CD4-positive, CD25-positive, alpha-beta regulatory T cell (primary cell): ENCODE measurements at regions not wholly inside any gene's neighbourhood (a gene's known extent, or its start where the extent isn't known, plus 50 kb on each side); places are given as distances from the start of the nearest gene placed in this dataset.

ENCODE experiments used
- ATAC-seq, 2 donors: fragments of 150-1000 bp; cut with Tn5 transposase; one replicate each; pipeline ENCODE4 v1.10.0; 2021; ENCODE audit warnings: low read depth in 2 of 2, moderate number of reproducible peaks in 2 of 2, moderate library complexity in 1 of 2
- DNase-seq, 3 donors: peaks; one replicate each; pipeline versions ENCODE4 v3.0.0 to v3.0.0-alpha.2; 2012 to 2022; ENCODE audit warnings: mixed read lengths in 1 of 3
- H3K27ac ChIP-seq: one replicate; pipeline ENCODE4 v1.7.0; 2013; ENCODE audit warnings: mild to moderate bottlenecking, low read length; ENCODE audit not compliant: insufficient read depth, poor library complexity, severe bottlenecking
- H3K27me3 ChIP-seq: one replicate; pipeline ENCODE4 v1.7.0; 2013; ENCODE audit warnings: low read length; ENCODE audit not compliant: control insufficient read depth, insufficient read depth
- H3K36me3 ChIP-seq: one replicate; pipeline ENCODE4 v1.7.0; 2013; ENCODE audit warnings: mild to moderate bottlenecking, low read length, moderate library complexity; ENCODE audit not compliant: control insufficient read depth, insufficient read depth
- H3K4me1 ChIP-seq: 2 replicates; pipeline ENCODE4 v1.7.0; 2013; ENCODE audit warnings: mild to moderate bottlenecking, low read length; ENCODE audit not compliant: insufficient read depth, control insufficient read depth, poor library complexity, severe bottlenecking
- H3K4me3 ChIP-seq: one replicate; pipeline ENCODE4 v1.7.0; 2013; ENCODE audit warnings: low read depth, mild to moderate bottlenecking, low read length, moderate library complexity
- H3K9me3 ChIP-seq, 2 experiments: 1 replicate in 1 of 2; 2 replicates in 1 of 2; pipeline ENCODE4 v1.7.0; 2013; ENCODE audit warnings: low read length in 2 of 2, mild to moderate bottlenecking in 1 of 2, moderate library complexity in 1 of 2; ENCODE audit not compliant: control insufficient read depth in 2 of 2
- H3K27ac Mint-ChIP-seq, 3 donors: one replicate each; pipeline ENCODE4 v1.8.0; 2020 to 2022; ENCODE audit warnings: mild to moderate bottlenecking in 3 of 3, mixed read lengths in 3 of 3, moderate library complexity in 2 of 3
- H3K27me3 Mint-ChIP-seq: one replicate; pipeline ENCODE4 v1.8.0; 2022; ENCODE audit warnings: mild to moderate bottlenecking, mixed read lengths
- H3K36me3 Mint-ChIP-seq: one replicate; pipeline ENCODE4 v1.8.0; 2020; ENCODE audit warnings: mixed read lengths
- H3K4me1 Mint-ChIP-seq, 4 donors: one replicate each; pipeline ENCODE4 v1.8.0; 2020 to 2022; ENCODE audit warnings: mixed read lengths in 4 of 4, mild to moderate bottlenecking in 1 of 4
- H3K4me3 Mint-ChIP-seq, 4 donors: one replicate each; pipeline ENCODE4 v1.8.0; 2020 to 2022; ENCODE audit warnings: mild to moderate bottlenecking in 4 of 4, mixed read lengths in 4 of 4, moderate library complexity in 3 of 4
- H3K9me3 Mint-ChIP-seq, 7 donors: one replicate each; pipeline ENCODE4 v1.8.0; 2020 to 2022; ENCODE audit warnings: mixed read lengths in 7 of 7, mild to moderate bottlenecking in 3 of 7, moderate library complexity in 2 of 7

- no peaks in the 10 kb centered on the region for H3K27me3 ChIP-seq
- no peak overlapping the region for H3K4me3 ChIP-seq
- H3K4me3 Mint-ChIP-seq, result no peak overlapping the region
- H3K27me3 Mint-ChIP-seq, result no peaks in the 10 kb centered on the region
- no peaks in the 10 kb centered on the region for H3K36me3 ChIP-seq
- H3K4me1 ChIP-seq, result no peaks in the 10 kb centered on the region
- no peaks in the 10 kb centered on the region for H3K36me3 Mint-ChIP-seq
- H3K4me1 Mint-ChIP-seq, result no peaks in the 10 kb centered on the region
- DNase-seq, result no peak
- H3K27ac Mint-ChIP-seq, result no peak overlapping the region
- H3K27ac ChIP-seq, result no peak overlapping the region
- H3K9me3 Mint-ChIP-seq, result peaks cover 2 to 16% (median 9%) of the 10 kb centered on the region in 7 donors
- no peak for ATAC-seq
- H3K9me3 ChIP-seq, result no peaks in the 10 kb centered on the region
Measured at GRCh38 chr7:52197221-52197620, 838.2 kb upstream of the POM121L12 start.

- H3K36me3 ChIP-seq, result no peaks in the 10 kb centered on the region
- no peaks in the 10 kb centered on the region for H3K27me3 ChIP-seq
- H3K27ac Mint-ChIP-seq, result no peak overlapping the region
- no peaks in the 10 kb centered on the region for H3K4me1 Mint-ChIP-seq
- H3K4me1 ChIP-seq, result no peaks in the 10 kb centered on the region
- no peaks in the 10 kb centered on the region for H3K27me3 Mint-ChIP-seq
- no peak for ATAC-seq
- no peak overlapping the region for H3K4me3 ChIP-seq
- no peaks in the 10 kb centered on the region for H3K9me3 ChIP-seq
- H3K27ac ChIP-seq, result no peak overlapping the region
- H3K9me3 Mint-ChIP-seq, result peaks cover 3 to 19% (median 9%) of the 10 kb centered on the region in 7 donors
- no peak for DNase-seq
- no peak overlapping the region for H3K4me3 Mint-ChIP-seq
- no peaks in the 10 kb centered on the region for H3K36me3 Mint-ChIP-seq
Measured at GRCh38 chr7:52195664-52196063, 839.8 kb upstream of the POM121L12 start.

GRCh38 chr7:52189153-52189778, 846.2 kb upstream of the POM121L12 start:
- Mint-ChIP-seq H3K27ac (no peak overlapping the region), H3K4me1 (no peaks in the 10 kb centered on the region), H3K4me3 (no peak overlapping the region), H3K36me3 (no peaks in the 10 kb centered on the region), H3K9me3 (peaks cover 3 to 25% (median 6%) of the 10 kb centered on the region in 7 donors), H3K27me3 (no peaks in the 10 kb centered on the region)
- DNase-seq (no peak), ATAC-seq (no peak)
- Histone ChIP-seq H3K9me3 (peaks cover 0 to 4% of the 10 kb centered on the region in 2 experiments), H3K36me3 (no peaks in the 10 kb centered on the region), H3K27me3 (no peaks in the 10 kb centered on the region), H3K4me1 (no peaks in the 10 kb centered on the region), H3K27ac (no peak overlapping the region), H3K4me3 (no peak overlapping the region)

- Histone ChIP-seq H3K4me1 (no peaks in the 10 kb centered on the region), H3K27ac (no peak overlapping the region), H3K27me3 (no peaks in the 10 kb centered on the region), H3K4me3 (no peak overlapping the region), H3K9me3 (peaks cover 4 to 5% of the 10 kb centered on the region in 2 experiments), H3K36me3 (no peaks in the 10 kb centered on the region)
- no peak for DNase-seq
- no peaks in the 10 kb centered on the region for H3K36me3 Mint-ChIP-seq
- no peaks in the 10 kb centered on the region for H3K4me1 Mint-ChIP-seq
- ATAC-seq, result no peak
- no peak overlapping the region for H3K4me3 Mint-ChIP-seq
- H3K9me3 Mint-ChIP-seq, result peaks cover 2 to 30% (median 7%) of the 10 kb centered on the region in 7 donors
- H3K27ac Mint-ChIP-seq, result no peak overlapping the region
- no peaks in the 10 kb centered on the region for H3K27me3 Mint-ChIP-seq
Measured at GRCh38 chr7:52184006-52184703, 851.3 kb upstream of the POM121L12 start.

GRCh38 chr7:52179934-52180333, 855.5 kb upstream of the POM121L12 start:
- H3K27ac ChIP-seq, result no peak overlapping the region
- H3K36me3 ChIP-seq, result no peaks in the 10 kb centered on the region
- Mint-ChIP-seq H3K36me3 (no peaks in the 10 kb centered on the region), H3K27me3 (no peaks in the 10 kb centered on the region), H3K4me1 (no peaks in the 10 kb centered on the region), H3K27ac (no peak overlapping the region), H3K4me3 (no peak overlapping the region), H3K9me3 (peaks cover 2 to 32% (median 11%) of the 10 kb centered on the region in 7 donors)
- peaks cover 0 to 5% of the 10 kb centered on the region in 2 experiments for H3K9me3 ChIP-seq
- no peak overlapping the region for H3K4me3 ChIP-seq
- H3K4me1 ChIP-seq, result no peaks in the 10 kb centered on the region
- ATAC-seq (no peak), DNase-seq (no peak)
- H3K27me3 ChIP-seq, result no peaks in the 10 kb centered on the region

- no peak overlapping the region for H3K4me3 Mint-ChIP-seq
- ATAC-seq, result no peak
- Histone ChIP-seq H3K36me3 (no peaks in the 10 kb centered on the region), H3K4me1 (no peaks in the 10 kb centered on the region), H3K27me3 (no peaks in the 10 kb centered on the region), H3K4me3 (no peak overlapping the region), H3K9me3 (peaks cover 0 to 3% of the 10 kb centered on the region in 2 experiments), H3K27ac (no peak overlapping the region)
- peaks cover 3 to 17% (median 9%) of the 10 kb centered on the region in 7 donors for H3K9me3 Mint-ChIP-seq
- no peaks in the 10 kb centered on the region for H3K27me3 Mint-ChIP-seq
- H3K36me3 Mint-ChIP-seq, result no peaks in the 10 kb centered on the region
- DNase-seq, result no peak
- peaks cover 0 to 4% (median 0%) of the 10 kb centered on the region in 4 donors for H3K4me1 Mint-ChIP-seq
- no peak overlapping the region for H3K27ac Mint-ChIP-seq
Measured at GRCh38 chr7:52168085-52168484, 851.5 kb upstream of the COBL start.

- H3K4me3 Mint-ChIP-seq, result no peak overlapping the region
- no peaks in the 10 kb centered on the region for H3K36me3 ChIP-seq
- no peaks in the 10 kb centered on the region for H3K27me3 ChIP-seq
- no peaks in the 10 kb centered on the region for H3K4me1 Mint-ChIP-seq
- no peaks in the 10 kb centered on the region for H3K36me3 Mint-ChIP-seq
- peaks cover 0 to 6% of the 10 kb centered on the region in 2 experiments for H3K9me3 ChIP-seq
- H3K9me3 Mint-ChIP-seq, result peaks cover 0 to 10% (median 4%) of the 10 kb centered on the region in 7 donors
- no peaks in the 10 kb centered on the region for H3K27me3 Mint-ChIP-seq
- H3K27ac Mint-ChIP-seq, result no peak overlapping the region
- DNase-seq (no peak), ATAC-seq (no peak)
- no peaks in the 10 kb centered on the region for H3K4me1 ChIP-seq
- H3K4me3 ChIP-seq, result no peak overlapping the region
- H3K27ac ChIP-seq, result no peak overlapping the region
Measured at GRCh38 chr7:52163311-52163710, 846.7 kb upstream of the COBL start.

- Mint-ChIP-seq H3K9me3 (peaks cover 0 to 12% (median 8%) of the 10 kb centered on the region in 7 donors), H3K4me1 (no peaks in the 10 kb centered on the region), H3K4me3 (no peak overlapping the region), H3K27me3 (no peaks in the 10 kb centered on the region), H3K36me3 (no peaks in the 10 kb centered on the region), H3K27ac (no peak overlapping the region)
- no peak overlapping the region for H3K4me3 ChIP-seq
- no peak overlapping the region for H3K27ac ChIP-seq
- DNase-seq (no peak), ATAC-seq (no peak)
- H3K36me3 ChIP-seq, result no peaks in the 10 kb centered on the region
- H3K4me1 ChIP-seq, result no peaks in the 10 kb centered on the region
- no peaks in the 10 kb centered on the region for H3K27me3 ChIP-seq
- peaks cover 0 to 3% of the 10 kb centered on the region in 2 experiments for H3K9me3 ChIP-seq
Measured at GRCh38 chr7:52161483-52161882, 844.9 kb upstream of the COBL start.
